Fibroblast of skin of right quadriceps (primary cell): ENCODE measurements at regions not wholly inside any gene's neighbourhood (a gene's known extent, or its start where the extent isn't known, plus 50 kb on each side); places are given as distances from the start of the nearest gene placed in this dataset.

Source experiments
- DNase-seq: peaks from one replicate; pipeline ENCODE4 v3.0.0-alpha.2; 2013

- no peak for DNase-seq
These were observed 489.7 kb upstream of the CELF2 start for GRCh38 chr10:10527861-10528562.

GRCh38 chr10:10528563-10528910 lies 489.1 kb upstream of the CELF2 start:
- DNase-seq, result peak; percentile 50

GRCh38 chr10:10530313-10530712 lies 487.4 kb upstream of the CELF2 start:
- no peak for DNase-seq

GRCh38 chr10:10532236-10532635 lies 485.4 kb upstream of the CELF2 start:
- DNase-seq, result no peak

- peak; percentile 27 for DNase-seq
These were observed 484.8 kb upstream of the CELF2 start for GRCh38 chr10:10532826-10533225.

GRCh38 chr10:10533437-10533836 lies 484.2 kb upstream of the CELF2 start:
- peak; percentile 14 for DNase-seq

- DNase-seq, result no peak
These were observed 479.3 kb upstream of the CELF2 start for GRCh38 chr10:10538326-10538725.

- peak; percentile 72 for DNase-seq
These were observed 477.3 kb upstream of the CELF2 start for GRCh38 chr10:10540398-10540797.

- DNase-seq, result peak; percentile 78
These were observed 475.2 kb upstream of the CELF2 start for GRCh38 chr10:10542477-10542876.

GRCh38 chr10:10544890-10545289 lies 472.8 kb upstream of the CELF2 start:
- no peak for DNase-seq

GRCh38 chr10:10545771-10546170 lies 471.9 kb upstream of the CELF2 start:
- no peak for DNase-seq

- DNase-seq, result no peak
These were observed 465.9 kb upstream of the CELF2 start for GRCh38 chr10:10551596-10552301.

- DNase-seq, result no peak
These were observed 464.7 kb upstream of the CELF2 start for GRCh38 chr10:10552948-10553347.

GRCh38 chr10:10564081-10564794 lies 453.4 kb upstream of the CELF2 start:
- DNase-seq, result peak; percentile 70

GRCh38 chr10:10576937-10577336 lies 440.7 kb upstream of the CELF2 start:
- DNase-seq, result no peak

- no peak for DNase-seq
These were observed 438.0 kb upstream of the CELF2 start for GRCh38 chr10:10579709-10580108.

GRCh38 chr10:10584161-10584560 lies 433.5 kb upstream of the CELF2 start:
- no peak for DNase-seq

GRCh38 chr10:10587744-10588393 lies 429.8 kb upstream of the CELF2 start:
- no peak for DNase-seq

- DNase-seq, result peak; percentile 95
These were observed 427.9 kb upstream of the CELF2 start for GRCh38 chr10:10589540-10590303.

- DNase-seq, result no peak
These were observed 425.8 kb upstream of the CELF2 start for GRCh38 chr10:10591715-10592341.

- no peak for DNase-seq
These were observed 421.4 kb upstream of the CELF2 start for GRCh38 chr10:10596256-10596655.

- no peak for DNase-seq
These were observed 419.4 kb upstream of the CELF2 start for GRCh38 chr10:10598297-10598696.
